ENCODE measurements at regions not wholly inside any gene's neighbourhood (a gene's known extent, or its start where the extent isn't known, plus 50 kb on each side); places are given as distances from the start of the nearest gene placed in this dataset.
A peak's percentile ranks its signal among the peaks of the same experiment; 100 is the strongest.

DNA sequence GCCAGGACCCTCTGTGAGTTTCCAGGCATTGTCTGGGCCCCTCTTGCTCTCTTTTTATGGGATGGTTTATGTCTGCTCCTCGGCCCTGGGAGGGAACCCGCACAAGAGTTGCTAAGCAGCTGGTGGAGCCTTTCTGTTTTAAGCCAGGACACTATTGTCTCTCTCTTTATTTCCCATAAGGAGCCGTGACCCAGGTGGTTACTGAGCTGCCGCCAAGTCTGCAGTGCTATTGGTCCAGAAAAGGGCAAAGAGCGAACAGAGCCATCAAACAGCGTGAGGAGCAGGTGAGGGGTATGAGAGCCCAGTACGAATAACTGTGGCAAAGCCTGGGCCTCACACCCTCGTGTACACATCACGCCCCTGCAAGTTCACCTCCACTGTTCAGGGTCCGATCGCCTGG lies 280.2 kb downstream of the SHQ1 start:
- DNase-seq (ENCODE audit: low read depth), result no peak

DNA sequence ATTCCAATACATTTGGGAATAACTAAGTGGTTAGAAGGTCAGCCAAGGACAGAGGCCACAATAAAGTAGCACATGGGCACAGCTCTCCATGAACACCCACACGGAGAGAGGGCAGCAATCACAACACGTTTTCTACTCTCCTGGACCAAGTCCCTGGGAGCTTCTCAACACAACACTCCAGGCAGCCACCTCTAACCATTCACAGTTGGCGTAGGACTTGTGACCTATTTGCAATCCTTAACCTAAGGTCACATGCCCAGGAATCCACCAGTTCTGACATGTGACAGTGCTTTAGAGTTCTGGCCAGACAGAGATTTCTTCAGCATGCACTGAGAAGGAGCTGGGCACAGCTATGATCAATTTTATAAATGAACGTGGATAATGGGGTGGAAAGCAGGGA lies 280.8 kb downstream of the SHQ1 start:
- DNase-seq (ENCODE audit: low read depth), result peak; percentile 68

DNA sequence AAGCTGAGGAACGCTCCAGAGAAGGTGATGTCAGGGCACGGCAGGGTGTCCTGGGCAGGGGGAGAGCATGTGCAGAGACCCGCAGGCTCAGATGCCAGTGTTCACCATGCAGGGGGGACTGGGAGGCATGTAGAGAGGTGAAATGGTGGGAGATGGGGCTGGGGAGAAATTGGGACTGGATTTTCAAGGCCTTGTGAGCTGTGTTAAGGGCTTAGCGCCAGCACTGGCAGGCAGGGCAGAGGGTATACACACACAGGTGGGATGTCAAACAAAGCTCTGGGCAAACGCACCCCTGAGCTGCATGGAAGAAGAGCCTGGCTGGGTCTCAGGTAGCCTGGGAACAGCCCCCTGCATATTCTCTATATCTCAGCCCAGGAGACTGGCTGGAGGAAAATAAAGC lies 282.7 kb downstream of the SHQ1 start:
- no peak for DNase-seq (ENCODE audit: low read depth)

DNA sequence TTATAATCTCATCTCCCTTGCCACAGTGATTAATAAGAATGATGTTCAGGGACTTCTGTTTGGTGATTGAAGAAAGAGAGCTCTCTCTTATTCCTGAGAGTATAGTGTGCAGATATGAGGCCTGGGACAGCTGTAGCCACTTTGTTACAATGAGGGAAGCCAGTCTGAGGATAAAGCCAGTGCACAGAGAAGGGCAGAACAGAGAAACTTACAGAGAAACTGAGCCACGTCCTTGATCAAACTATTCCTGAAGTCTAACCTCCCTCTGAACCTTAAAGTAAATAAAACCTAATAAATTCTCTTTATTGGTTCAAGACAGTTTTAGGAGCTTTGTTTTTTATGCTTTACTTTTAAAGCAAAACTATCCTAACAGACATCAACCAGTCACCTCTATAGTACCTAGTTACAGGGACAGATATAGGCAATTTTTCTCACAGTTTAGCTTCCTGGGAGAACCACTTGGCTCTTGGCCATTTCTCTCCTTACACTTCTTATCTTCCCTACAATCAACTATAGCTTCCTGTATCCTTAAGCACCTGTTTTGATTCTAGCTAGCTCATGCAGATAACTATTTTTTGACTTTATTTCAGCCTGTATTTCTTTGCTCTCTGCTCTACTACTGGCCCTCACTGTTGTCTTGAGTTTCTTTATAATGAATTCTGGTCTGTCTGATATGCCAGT lies 284.4 kb downstream of the SHQ1 start:
- no peak for DNase-seq (ENCODE audit: low read depth)

DNA sequence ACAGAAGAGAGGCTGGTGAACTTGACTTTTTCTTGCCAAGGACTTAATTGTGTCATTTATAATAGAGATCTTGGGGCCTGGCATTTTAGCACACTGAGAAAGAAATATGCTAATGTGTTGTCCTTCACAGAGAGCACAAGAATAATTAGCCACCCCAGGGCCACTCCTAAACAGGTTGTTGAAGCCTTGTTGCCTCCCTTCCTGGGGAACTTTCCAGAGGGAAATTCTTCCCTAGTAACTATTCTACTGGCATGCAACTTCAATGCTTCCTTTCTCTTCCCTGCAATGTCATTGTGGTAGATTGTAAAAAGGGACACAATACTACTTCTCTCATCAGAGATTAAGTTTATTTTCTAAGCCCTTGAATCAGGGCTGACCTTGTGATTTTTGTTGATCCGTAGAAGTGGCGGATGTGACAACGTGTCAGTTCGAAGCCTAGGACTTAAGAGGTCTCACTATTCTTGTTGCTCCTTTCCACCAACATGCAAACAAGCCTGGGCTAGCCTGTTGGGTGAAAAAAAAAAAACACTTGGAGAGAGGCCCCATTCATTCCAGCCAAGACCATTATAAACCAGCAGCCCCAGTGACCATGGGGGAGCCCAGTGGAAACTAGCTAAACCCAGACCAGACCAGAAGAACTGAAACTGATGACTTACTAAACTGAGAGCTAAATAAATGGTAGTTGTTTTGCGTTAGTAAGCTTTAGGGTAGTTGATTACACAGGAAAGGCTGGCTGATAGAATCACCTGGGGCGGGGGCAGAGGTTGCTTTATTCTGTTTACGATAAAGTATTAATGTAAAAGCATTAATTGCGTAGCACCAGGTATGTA lies 287.2 kb downstream of the SHQ1 start:
- peak; percentile 45 for DNase-seq (ENCODE audit: low read depth)

DNA sequence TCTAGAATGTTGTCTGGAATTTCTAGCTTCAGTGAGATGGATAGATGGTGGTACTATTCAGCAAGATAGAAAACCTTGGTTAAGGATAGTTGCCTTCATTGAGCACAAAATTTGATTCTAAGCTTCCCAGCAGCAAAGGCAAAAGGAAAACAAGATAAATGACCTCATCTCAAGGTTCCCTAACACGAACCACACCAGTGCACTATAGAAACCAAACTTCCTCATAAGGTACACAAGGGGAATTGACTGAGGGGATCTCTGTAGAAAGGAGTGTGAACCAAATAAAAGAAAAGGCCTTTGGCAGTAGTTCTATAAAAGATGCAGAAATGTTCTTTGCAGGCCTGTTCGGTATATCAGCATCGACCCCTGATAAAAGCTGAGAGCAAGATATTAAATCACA lies 288.9 kb downstream of the SHQ1 start:
- DNase-seq (ENCODE audit: low read depth), result no peak

DNA sequence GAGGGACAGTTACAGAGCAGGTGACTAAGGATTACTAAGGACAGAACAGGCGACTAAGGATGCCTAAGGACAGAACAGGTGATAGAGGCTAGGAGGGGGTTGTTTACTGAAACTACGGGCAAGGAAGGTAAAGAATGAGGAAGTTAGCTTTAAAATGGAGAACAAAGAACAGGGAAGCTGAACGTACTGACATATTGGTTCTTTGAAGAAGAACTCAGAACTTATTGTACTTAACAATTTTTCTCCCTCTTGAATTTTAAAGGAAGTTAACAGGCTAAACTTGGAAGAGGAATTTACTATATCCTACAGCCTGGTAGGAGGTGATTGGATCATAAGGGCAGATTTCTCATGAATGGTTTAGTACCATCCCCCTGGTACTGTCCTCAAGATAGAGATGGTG lies 290.2 kb downstream of the SHQ1 start:
- DNase-seq (ENCODE audit: low read depth), result no peak

DNA sequence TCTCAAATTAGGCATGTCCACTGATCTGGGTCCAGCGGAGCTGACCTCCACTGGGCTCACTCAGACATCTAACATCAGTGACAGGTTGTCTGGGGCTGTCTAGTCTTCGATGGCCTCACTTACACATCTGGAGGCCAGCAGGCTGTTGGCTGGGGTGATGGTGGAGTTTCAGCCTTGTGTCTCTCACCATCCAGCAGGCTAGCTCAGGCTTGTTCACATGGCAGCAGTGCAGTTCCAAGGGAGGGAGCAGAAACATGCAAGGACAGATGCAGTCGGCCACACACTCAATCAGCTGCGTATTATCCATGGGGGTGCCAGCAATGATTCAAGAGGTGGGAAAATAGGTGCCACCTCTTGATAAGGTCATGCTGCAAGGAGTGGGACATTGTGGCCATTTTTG lies 292.5 kb downstream of the SHQ1 start:
- DNase-seq (ENCODE audit: low read depth), result no peak

DNA sequence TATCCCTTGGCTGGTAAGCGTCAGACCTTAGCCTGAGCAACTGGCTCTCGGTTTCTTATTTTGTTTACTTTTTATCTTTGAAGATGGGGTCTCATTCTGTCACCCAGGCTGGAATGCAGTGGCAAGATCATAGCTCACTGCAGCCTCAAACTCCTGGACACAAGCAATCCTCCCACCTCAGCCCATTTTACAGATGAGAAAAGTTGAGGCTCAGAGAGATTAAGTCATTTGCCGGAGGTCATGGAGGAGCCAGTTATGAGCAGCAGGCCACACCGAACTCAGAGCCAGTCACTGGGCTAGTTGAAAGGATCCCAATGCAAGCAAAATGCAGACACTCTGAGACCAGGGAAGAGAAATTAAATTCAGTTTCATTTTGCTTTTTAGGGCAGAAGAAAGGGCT lies 293.6 kb downstream of the SHQ1 start:
- DNase-seq (ENCODE audit: low read depth), result no peak

DNA sequence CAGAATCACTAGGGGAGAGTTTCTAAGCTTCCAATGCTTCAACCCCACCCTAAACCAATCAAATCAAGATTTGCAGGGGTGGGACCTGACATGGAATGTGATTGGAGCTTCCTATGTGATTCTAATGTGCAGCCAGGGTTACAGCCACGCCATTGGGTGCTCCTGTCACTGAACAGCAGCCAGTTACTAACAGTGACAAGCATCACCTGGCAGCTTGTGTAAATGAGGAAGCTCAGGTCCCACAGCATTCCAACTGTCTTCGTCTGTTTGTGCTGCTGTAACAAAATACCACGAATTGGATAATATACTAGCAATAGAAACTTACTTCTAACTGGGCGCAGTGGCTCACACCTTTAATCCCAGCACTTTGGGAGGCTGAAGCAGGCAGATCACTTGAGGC lies 294.9 kb downstream of the SHQ1 start:
- no peak for DNase-seq (ENCODE audit: low read depth)

DNA sequence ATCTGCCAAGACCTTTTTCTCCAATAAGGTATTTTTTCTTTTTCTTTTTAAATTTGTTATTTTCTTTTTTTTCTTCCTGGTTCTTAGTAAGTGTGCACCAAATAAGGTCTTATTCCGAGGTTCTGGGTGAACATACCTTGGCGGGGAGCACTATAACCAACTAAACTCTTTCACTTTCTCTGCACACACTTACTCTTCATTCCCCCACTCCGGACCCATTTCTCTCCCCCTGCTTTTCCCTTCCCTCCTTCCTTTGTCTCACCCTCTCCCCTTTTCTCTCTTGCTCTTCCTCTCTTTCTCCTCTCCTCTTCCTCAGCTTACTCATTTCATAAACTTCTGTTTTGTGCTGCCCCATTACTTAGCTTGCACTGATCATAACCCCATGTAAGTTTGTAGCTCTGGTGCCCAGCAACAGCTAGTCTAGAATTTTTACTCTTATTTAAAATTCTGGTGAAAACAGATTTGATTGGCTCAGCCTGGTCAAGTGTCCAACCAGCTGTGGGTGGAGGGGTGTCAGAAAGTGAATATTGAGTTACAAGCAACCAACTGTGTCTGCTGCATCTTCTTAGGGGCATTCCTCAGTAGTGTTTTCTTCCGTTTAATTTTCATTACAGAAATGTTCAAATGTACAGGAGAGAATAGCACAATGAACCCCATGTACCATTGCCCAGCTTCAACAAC lies 297.5 kb downstream of the SHQ1 start:
- DNase-seq (ENCODE audit: low read depth), result no peak

DNA sequence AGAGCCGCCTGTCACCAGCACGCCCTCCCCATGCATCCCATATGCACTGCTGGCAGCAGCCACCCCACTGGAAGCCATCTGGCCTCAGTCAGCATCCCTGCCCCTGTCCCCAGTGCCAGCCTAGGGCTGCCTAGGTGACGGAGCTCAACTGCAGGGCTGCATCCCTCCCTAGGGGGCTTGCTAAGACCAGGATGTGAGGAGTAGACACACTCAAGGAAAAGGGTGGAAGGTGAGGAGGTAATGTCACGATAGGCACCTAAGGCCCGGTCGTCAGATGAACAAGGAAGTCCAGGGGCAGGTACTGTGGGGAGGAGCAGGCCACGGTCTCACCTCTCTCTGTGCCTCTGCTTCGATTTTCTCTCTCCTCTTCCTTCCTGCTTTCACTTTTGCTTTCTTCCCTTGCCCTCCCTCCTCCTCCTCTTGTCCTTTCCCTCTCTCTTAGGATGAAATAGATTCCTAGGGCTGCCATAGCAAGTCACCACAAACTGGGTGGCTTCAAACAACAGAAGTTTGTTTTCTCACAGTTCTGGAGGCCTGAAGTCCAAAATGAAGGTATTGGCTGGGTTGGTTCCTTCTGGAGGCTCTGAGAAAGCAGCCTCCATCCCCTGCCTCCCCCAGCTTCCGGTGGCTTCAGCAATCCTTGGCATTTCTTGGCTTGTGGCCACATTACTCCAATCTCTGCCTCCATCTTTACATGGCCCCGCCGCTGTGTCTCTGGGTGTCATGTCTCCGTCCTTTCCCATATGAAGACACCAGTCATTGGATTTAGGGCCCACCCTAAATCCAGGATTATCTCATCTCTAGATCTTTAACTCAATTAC lies 298.3 kb downstream of the SHQ1 start:
- no peak for DNase-seq (ENCODE audit: low read depth)

DNA sequence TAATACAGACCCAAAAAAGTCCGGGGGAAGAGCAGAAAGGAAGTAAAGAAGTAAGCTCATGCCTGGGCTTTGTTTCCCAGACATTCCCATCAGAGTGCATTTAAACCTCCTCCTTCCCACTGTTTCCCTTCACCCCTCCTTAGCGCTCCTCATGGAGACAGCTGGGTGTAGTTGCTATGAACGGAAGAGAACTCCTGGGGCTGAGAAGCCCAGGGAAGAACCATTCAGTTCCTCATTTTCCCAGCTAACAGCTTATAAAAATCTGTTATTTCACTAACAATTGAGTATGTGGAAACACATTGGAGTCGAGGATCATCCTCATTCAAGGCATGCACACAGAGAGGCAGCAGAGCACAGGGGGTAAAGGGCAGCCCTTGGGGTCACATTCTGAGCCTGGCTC lies 299.3 kb downstream of the SHQ1 start:
- DNase-seq (ENCODE audit: low read depth), result no peak

DNA sequence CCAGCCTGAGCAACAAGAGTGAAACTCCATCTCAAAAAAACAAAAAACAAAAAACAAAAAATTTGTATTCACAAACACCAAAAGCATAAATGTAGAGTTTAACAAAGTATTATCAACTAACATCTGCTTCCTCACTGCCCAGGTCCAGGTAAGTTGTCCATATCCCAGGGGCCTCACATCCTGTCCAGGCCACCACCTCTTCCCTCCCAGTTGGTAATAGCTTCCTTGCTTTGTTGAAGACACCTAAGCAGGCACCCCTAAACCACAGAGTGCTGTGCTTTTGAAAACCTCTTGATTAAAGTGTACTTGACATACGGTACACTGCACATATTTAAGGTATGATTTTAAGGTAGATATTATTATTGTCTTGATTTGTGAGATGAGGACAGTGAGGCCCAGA lies 299.8 kb downstream of the SHQ1 start:
- DNase-seq (ENCODE audit: low read depth), result no peak

DNA sequence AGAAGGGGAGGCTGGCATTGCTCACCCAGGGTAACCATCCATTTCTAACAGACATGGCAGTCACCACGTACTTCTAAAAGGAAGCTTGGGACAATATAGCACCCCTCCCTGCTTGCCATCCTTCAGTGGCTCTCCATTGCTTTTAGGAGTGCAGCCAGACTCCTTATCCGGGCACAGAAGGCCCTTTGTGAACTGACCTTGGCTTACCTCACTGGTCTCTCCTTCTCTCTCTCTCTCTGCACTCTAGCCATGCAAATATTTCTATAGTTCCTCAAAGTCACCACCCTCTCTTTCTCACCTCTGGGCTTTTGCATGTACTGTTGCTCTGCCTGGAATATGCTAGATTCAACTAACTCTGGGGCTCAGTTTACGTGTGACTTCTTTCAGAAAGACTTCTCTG lies 301.1 kb downstream of the SHQ1 start:
- DNase-seq (ENCODE audit: low read depth), result no peak

DNA sequence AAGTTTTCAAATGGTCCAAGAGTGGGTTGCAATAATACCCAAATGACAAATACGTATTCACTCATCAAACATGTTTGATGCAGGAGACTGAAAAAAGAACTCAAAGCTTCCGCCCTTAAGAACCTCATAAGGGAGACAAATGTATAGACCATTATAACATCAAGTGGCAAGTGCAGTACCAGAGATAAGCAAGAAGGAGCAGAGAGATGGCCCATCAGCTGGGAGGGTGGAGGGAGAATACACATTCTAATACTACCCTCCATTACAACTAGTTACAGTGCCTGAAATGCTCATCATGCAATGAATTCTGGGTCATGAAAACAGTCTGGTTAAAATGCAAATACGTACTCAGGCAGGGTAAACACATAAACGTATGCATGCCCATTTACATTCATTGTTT lies 304.0 kb downstream of the SHQ1 start:
- DNase-seq (ENCODE audit: low read depth), result no peak

DNA sequence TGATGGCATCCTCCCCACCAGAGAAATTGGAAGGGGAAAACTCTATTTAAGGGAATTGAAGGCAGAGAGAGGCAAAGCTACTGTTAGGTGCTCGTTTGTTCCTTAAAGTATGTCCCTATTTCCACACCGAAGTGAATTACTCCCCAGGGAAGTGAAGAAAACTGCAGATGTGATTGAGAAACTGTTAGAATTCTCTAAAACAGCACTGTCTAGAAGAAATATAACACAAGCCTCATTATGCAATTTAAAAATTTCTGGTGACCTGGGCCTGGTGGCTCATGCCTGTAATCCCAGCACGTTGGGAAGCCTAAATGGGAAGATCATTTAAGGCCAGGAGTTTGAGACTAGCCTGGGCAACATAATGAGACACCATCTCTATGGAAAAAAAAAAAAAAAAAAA lies 305.0 kb downstream of the SHQ1 start:
- DNase-seq (ENCODE audit: low read depth), result no peak

DNA sequence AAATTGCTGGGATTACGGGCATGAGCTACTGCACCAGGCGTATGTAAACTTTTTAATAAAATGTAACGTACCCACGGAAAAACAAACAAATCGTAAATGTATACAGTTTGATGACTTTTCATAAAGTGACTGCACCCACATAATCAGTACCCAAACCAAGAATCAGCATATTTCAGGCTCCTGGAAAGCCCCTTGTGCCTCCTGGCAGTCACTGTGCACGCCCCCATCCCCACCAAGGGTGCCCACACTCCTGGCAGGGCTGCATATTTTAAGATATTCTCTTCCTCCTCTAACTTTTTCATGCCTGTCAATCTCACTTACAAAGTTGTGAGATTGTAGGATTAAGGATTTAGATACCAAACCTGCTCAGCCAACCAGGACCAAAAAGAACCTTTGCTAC lies 305.5 kb downstream of the SHQ1 start:
- DNase-seq (ENCODE audit: low read depth), result no peak

DNA sequence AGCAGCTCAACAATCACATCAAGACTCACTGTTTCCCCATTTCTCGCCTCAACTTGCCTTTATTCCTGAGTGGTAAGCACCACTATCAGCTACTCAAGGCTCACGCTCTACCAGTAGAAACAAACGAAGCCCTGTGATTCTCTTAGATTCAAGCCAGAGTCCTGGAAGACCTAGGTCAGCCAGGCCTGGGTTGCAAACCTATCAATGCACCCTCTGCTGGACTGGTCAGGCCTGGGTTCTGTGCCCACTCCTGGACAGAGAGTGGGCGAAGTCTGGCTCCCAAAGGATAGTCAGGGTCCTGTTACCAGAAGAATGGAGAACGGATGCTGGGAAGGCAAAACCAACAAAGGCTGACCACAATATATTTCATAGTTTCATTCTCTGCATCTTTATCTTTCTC lies 308.4 kb downstream of the SHQ1 start:
- DNase-seq (ENCODE audit: low read depth), result no peak

DNA sequence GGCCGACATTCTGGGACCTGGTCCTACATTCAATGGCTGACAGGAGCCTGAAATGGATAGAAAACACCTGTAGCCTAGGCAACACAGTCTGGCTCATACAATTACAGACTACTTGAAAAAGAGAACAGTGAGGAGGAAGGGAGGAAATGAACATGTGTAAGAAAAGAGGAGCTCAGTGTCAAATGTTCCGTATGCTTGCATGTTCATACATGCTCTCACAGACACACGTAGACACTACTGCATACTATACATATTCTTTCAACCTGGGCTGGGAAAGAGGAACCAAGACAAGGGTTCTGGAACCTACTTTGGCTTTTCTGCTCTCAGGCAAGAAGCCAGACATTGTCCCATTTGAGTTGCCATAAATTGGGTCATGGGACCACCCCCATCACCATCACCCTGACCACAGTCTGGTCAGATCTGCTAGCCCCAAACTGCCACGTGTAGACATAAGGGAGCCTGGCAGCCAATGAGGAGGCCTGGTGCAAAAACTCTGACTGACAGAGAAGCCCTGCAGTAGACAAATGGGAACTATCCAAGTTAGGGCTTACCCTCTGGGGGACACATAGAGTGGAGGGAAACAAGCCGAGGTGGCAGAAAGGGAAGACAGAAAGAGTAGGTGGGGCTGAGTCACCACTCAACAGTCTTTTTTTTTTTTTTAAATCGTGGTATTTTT lies 310.0 kb downstream of the SHQ1 start:
- DNase-seq (ENCODE audit: low read depth), result no peak

DNA sequence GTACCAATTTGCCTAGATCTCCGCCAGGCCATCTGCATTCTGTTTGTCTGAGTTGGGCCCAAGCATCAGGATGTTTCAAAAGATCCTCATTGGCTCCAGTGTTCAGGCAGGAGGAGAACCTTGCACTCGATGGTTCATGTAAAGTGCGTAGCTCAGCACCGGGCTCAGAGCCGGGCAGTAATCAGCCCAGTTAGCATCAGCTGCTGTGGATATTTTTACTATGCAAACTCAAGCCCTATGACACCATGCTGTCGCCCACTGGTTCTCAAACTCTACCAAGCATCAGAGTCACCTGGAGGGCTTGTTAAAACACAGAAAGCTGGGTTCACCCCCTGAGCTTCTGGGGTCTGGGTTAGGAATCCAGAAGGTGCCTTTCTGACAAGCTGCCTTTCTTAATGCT lies 310.8 kb downstream of the SHQ1 start:
- DNase-seq (ENCODE audit: low read depth), result no peak

DNA sequence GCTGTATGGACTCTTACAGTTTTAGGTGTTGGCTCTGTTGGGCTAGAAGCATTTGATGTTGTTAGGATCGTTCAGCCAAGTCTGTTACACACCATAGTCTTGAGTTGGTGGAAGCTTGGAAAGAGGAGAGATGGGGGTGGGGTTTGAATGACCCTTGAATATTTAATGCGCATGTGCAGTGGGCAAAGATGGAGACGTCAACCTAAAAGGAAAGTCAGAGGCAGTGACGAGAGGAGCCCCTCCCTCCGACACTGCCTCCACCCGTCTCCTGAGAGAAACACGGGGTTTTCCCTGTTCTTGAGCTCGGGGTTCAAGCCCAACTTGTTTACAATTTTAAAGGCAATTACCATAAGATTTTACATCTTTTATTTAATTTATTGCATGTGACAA lies 311.4 kb downstream of the SHQ1 start:
- DNase-seq (ENCODE audit: low read depth), result no peak

Measured in renal cortical epithelial cell (primary cell).